WTC11 (cell line): ENCODE measurements at regions not wholly inside any gene's neighbourhood (a gene's known extent, or its start where the extent isn't known, plus 50 kb on each side); places are given as distances from the start of the nearest gene placed in this dataset.

ENCODE experiments used
- ATAC-seq: fragments of 200-7000 bp; cut with Tn5 transposase; 2 replicates; pipeline ENCODE4 v1.10.0; 2021; ENCODE audit warnings: mild to moderate bottlenecking, moderate library complexity
- CTCF ChIA-PET: fragments of 300-600 bp; sonication (Branson Sonifier 250); formaldehyde crosslinking; loops from one replicate; lab custom pipeline; 2021; ENCODE audit warnings: antibody characterized with exemption; lab: Charles Lee
- POLR2A ChIA-PET: fragments of 350-600 bp; sonication (Branson Sonifier 250); formaldehyde crosslinking; loops from one replicate; lab custom pipeline; 2021; ENCODE audit warnings: antibody characterized with exemption; lab: Charles Lee
- DNase-seq: peaks from one replicate; pipeline ENCODE4 v3.0.0; 2021; ENCODE audit warnings: low spot score
- H3K27ac Mint-ChIP-seq: 2 replicates; pipeline ENCODE4 v1.8.0; 2021; ENCODE audit warnings: mixed read lengths
- H3K27me3 Mint-ChIP-seq: 2 replicates; pipeline ENCODE4 v1.8.0; 2021; ENCODE audit warnings: low read depth, mild to moderate bottlenecking, moderate library complexity, mixed read lengths
- H3K36me3 Mint-ChIP-seq: 2 replicates; pipeline ENCODE4 v1.8.0; 2021; ENCODE audit warnings: mixed read lengths
- H3K4me1 Mint-ChIP-seq: 2 replicates; pipeline ENCODE4 v1.8.0; 2022; ENCODE audit warnings: mixed read lengths
- H3K4me3 Mint-ChIP-seq: 2 replicates; pipeline ENCODE4 v1.8.0; 2021; ENCODE audit warnings: mild to moderate bottlenecking, moderate library complexity, mixed read lengths
- H3K9me3 Mint-ChIP-seq: 2 replicates; pipeline ENCODE4 v1.8.0; 2021; ENCODE audit warnings: mixed read lengths
- ATF1 ChIP-seq: sonication (generic); formaldehyde crosslinking; IDR thresholded peaks from 2 replicates; pipeline ENCODE4 v1.8.1; 2023; ENCODE audit warnings: mild to moderate bottlenecking, moderate library complexity, missing genetic modification reagents
- ATF2 ChIP-seq: sonication (generic); formaldehyde crosslinking; IDR thresholded peaks from 2 replicates; pipeline ENCODE4 v1.8.1; 2022; ENCODE audit warnings: low read depth, missing genetic modification reagents, borderline replicate concordance
- ELF4 ChIP-seq: sonication (generic); formaldehyde crosslinking; IDR thresholded peaks from 2 replicates; pipeline ENCODE4 v1.8.1; 2022; ENCODE audit warnings: low read depth, mild to moderate bottlenecking, moderate library complexity, missing genetic modification reagents
- FOXK1 ChIP-seq: sonication (generic); formaldehyde crosslinking; IDR thresholded peaks from 2 replicates; pipeline ENCODE4 v1.8.0; 2022; ENCODE audit warnings: mild to moderate bottlenecking, moderate library complexity, missing genetic modification reagents
- JUN ChIP-seq: sonication (generic); formaldehyde crosslinking; IDR thresholded peaks from 2 replicates; pipeline ENCODE4 v1.8.0; 2023; ENCODE audit warnings: mild to moderate bottlenecking, missing genetic modification reagents
- RELA ChIP-seq: sonication (generic); formaldehyde crosslinking; IDR thresholded peaks from 2 replicates; pipeline ENCODE4 v1.8.1; 2022; ENCODE audit warnings: missing genetic modification reagents, mild to moderate bottlenecking, borderline replicate concordance
- SMAD3 ChIP-seq: sonication (generic); formaldehyde crosslinking; IDR thresholded peaks from 2 replicates; pipeline ENCODE4 v1.8.0; 2022; ENCODE audit warnings: missing genetic modification reagents, mild to moderate bottlenecking, borderline replicate concordance
- TEAD4 ChIP-seq: sonication (generic); formaldehyde crosslinking; IDR thresholded peaks from 2 replicates; pipeline ENCODE4 v1.8.0; 2022; ENCODE audit warnings: mild to moderate bottlenecking, missing genetic modification reagents
- TP53 ChIP-seq: sonication (generic); formaldehyde crosslinking; IDR thresholded peaks from 2 replicates; pipeline ENCODE4 v1.8.1; 2023; ENCODE audit warnings: mild to moderate bottlenecking, missing genetic modification reagents
- ZNF263 ChIP-seq: sonication (generic); formaldehyde crosslinking; IDR thresholded peaks from 2 replicates; pipeline ENCODE4 v1.8.1; 2022; ENCODE audit warnings: low read depth, mild to moderate bottlenecking, moderate library complexity, missing genetic modification reagents
- ZNF416 ChIP-seq: fragments of 250-450 bp; sonication (Bioruptor Pico); IDR thresholded peaks from 2 replicates; pipeline ENCODE4 v1.9.0; 2021; ENCODE audit warnings: mild to moderate bottlenecking, inconsistent platforms
- ZNF532 ChIP-seq: fragments of 250-450 bp; sonication (Bioruptor Pico); IDR thresholded peaks from 2 replicates; pipeline ENCODE4 v1.9.0; 2021; ENCODE audit warnings: mild to moderate bottlenecking, borderline replicate concordance
- ZSCAN18 ChIP-seq: fragments of 250-450 bp; sonication (Bioruptor Pico); IDR thresholded peaks from 2 replicates; pipeline ENCODE4 v2.1.2; 2022; ENCODE audit warnings: mild to moderate bottlenecking, moderate library complexity
- TF ChIP-seq, protein P1 (sequence below): sonication (generic); formaldehyde crosslinking; IDR thresholded peaks from 2 replicates; pipeline ENCODE4 v1.8.1; 2023; ENCODE audit warnings: mild to moderate bottlenecking, missing genetic modification reagents, borderline replicate concordance
- TF ChIP-seq, protein P2 (sequence below): sonication (generic); formaldehyde crosslinking; IDR thresholded peaks from 2 replicates; pipeline ENCODE4 v1.8.1; 2022; ENCODE audit warnings: mild to moderate bottlenecking, moderate library complexity, missing genetic modification reagents
- TF ChIP-seq, protein P3 (sequence below): sonication (generic); formaldehyde crosslinking; IDR thresholded peaks from 2 replicates; pipeline ENCODE4 v1.8.0; 2023; ENCODE audit warnings: missing genetic modification reagents, mild to moderate bottlenecking, borderline replicate concordance
- TF ChIP-seq, protein P4 (sequence below): fragments of 200-600 bp; IDR thresholded peaks from 2 replicates; pipeline ENCODE4 v1.8.0; 2022; ENCODE audit warnings: antibody characterized with exemption
- TF ChIP-seq, protein P5 (sequence below): sonication (generic); formaldehyde crosslinking; IDR thresholded peaks from 2 replicates; pipeline ENCODE4 v1.8.1; 2023; ENCODE audit warnings: mild to moderate bottlenecking, missing genetic modification reagents

GRCh38 chr9:32010322-32010721 is 374.1 kb upstream of the ACO1 start:
- 0 out of 2 replicates have a peak, but pooled peaks cover under 1% of the 10 kb centered on the region for H3K36me3 Mint-ChIP-seq
- H3K27ac Mint-ChIP-seq: no peak overlapping the region
- ATAC-seq: no peak
- ChIA-PET POLR2A (no interaction called here), CTCF (no interaction called here)
- TF ChIP-seq RELA (CRISPR knock-in tag): no peak
- TF ChIP-seq, protein P1, sequence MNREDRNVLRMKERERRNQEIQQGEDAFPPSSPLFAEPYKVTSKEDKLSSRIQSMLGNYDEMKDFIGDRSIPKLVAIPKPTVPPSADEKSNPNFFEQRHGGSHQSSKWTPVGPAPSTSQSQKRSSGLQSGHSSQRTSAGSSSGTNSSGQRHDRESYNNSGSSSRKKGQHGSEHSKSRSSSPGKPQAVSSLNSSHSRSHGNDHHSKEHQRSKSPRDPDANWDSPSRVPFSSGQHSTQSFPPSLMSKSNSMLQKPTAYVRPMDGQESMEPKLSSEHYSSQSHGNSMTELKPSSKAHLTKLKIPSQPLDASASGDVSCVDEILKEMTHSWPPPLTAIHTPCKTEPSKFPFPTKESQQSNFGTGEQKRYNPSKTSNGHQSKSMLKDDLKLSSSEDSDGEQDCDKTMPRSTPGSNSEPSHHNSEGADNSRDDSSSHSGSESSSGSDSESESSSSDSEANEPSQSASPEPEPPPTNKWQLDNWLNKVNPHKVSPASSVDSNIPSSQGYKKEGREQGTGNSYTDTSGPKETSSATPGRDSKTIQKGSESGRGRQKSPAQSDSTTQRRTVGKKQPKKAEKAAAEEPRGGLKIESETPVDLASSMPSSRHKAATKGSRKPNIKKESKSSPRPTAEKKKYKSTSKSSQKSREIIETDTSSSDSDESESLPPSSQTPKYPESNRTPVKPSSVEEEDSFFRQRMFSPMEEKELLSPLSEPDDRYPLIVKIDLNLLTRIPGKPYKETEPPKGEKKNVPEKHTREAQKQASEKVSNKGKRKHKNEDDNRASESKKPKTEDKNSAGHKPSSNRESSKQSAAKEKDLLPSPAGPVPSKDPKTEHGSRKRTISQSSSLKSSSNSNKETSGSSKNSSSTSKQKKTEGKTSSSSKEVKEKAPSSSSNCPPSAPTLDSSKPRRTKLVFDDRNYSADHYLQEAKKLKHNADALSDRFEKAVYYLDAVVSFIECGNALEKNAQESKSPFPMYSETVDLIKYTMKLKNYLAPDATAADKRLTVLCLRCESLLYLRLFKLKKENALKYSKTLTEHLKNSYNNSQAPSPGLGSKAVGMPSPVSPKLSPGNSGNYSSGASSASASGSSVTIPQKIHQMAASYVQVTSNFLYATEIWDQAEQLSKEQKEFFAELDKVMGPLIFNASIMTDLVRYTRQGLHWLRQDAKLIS (CRISPR knock-in tag): no peak
- TF ChIP-seq JUN (CRISPR knock-in tag): no peak
- TF ChIP-seq, protein P2, sequence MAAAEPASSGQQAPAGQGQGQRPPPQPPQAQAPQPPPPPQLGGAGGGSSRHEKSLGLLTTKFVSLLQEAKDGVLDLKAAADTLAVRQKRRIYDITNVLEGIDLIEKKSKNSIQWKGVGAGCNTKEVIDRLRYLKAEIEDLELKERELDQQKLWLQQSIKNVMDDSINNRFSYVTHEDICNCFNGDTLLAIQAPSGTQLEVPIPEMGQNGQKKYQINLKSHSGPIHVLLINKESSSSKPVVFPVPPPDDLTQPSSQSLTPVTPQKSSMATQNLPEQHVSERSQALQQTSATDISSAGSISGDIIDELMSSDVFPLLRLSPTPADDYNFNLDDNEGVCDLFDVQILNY (CRISPR knock-in tag): no peak
- TF ChIP-seq ZNF416 (CRISPR knock-in tag): no peak
- TF ChIP-seq, protein P3, sequence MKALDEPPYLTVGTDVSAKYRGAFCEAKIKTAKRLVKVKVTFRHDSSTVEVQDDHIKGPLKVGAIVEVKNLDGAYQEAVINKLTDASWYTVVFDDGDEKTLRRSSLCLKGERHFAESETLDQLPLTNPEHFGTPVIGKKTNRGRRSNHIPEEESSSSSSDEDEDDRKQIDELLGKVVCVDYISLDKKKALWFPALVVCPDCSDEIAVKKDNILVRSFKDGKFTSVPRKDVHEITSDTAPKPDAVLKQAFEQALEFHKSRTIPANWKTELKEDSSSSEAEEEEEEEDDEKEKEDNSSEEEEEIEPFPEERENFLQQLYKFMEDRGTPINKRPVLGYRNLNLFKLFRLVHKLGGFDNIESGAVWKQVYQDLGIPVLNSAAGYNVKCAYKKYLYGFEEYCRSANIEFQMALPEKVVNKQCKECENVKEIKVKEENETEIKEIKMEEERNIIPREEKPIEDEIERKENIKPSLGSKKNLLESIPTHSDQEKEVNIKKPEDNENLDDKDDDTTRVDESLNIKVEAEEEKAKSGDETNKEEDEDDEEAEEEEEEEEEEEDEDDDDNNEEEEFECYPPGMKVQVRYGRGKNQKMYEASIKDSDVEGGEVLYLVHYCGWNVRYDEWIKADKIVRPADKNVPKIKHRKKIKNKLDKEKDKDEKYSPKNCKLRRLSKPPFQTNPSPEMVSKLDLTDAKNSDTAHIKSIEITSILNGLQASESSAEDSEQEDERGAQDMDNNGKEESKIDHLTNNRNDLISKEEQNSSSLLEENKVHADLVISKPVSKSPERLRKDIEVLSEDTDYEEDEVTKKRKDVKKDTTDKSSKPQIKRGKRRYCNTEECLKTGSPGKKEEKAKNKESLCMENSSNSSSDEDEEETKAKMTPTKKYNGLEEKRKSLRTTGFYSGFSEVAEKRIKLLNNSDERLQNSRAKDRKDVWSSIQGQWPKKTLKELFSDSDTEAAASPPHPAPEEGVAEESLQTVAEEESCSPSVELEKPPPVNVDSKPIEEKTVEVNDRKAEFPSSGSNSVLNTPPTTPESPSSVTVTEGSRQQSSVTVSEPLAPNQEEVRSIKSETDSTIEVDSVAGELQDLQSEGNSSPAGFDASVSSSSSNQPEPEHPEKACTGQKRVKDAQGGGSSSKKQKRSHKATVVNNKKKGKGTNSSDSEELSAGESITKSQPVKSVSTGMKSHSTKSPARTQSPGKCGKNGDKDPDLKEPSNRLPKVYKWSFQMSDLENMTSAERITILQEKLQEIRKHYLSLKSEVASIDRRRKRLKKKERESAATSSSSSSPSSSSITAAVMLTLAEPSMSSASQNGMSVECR (CRISPR knock-in tag): no peak
- TF ChIP-seq ZNF532 (CRISPR knock-in tag): no peak
- no peak for TF ChIP-seq ATF1 (CRISPR knock-in tag)
- no peak for TF ChIP-seq ELF4 (CRISPR knock-in tag)
- TF ChIP-seq TEAD4 (CRISPR knock-in tag): no peak
- no peak for TF ChIP-seq FOXK1 (CRISPR knock-in tag)
- TF ChIP-seq TP53: no peak
- no peak for TF ChIP-seq ZNF263 (CRISPR knock-in tag)
- no peak for TF ChIP-seq SMAD3 (CRISPR knock-in tag)
- no peak for TF ChIP-seq ZSCAN18 (CRISPR knock-in tag)
- TF ChIP-seq, protein P4, sequence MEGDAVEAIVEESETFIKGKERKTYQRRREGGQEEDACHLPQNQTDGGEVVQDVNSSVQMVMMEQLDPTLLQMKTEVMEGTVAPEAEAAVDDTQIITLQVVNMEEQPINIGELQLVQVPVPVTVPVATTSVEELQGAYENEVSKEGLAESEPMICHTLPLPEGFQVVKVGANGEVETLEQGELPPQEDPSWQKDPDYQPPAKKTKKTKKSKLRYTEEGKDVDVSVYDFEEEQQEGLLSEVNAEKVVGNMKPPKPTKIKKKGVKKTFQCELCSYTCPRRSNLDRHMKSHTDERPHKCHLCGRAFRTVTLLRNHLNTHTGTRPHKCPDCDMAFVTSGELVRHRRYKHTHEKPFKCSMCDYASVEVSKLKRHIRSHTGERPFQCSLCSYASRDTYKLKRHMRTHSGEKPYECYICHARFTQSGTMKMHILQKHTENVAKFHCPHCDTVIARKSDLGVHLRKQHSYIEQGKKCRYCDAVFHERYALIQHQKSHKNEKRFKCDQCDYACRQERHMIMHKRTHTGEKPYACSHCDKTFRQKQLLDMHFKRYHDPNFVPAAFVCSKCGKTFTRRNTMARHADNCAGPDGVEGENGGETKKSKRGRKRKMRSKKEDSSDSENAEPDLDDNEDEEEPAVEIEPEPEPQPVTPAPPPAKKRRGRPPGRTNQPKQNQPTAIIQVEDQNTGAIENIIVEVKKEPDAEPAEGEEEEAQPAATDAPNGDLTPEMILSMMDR: no peak
- TF ChIP-seq, protein P5, sequence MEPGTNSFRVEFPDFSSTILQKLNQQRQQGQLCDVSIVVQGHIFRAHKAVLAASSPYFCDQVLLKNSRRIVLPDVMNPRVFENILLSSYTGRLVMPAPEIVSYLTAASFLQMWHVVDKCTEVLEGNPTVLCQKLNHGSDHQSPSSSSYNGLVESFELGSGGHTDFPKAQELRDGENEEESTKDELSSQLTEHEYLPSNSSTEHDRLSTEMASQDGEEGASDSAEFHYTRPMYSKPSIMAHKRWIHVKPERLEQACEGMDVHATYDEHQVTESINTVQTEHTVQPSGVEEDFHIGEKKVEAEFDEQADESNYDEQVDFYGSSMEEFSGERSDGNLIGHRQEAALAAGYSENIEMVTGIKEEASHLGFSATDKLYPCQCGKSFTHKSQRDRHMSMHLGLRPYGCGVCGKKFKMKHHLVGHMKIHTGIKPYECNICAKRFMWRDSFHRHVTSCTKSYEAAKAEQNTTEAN (CRISPR knock-in tag): no peak
- TF ChIP-seq ATF2 (CRISPR knock-in tag): no peak
- H3K4me1 Mint-ChIP-seq: no peaks in the 10 kb centered on the region
- H3K9me3 Mint-ChIP-seq: peaks cover 8% of the 10 kb centered on the region
- no peak overlapping the region for H3K4me3 Mint-ChIP-seq
- no peaks in the 10 kb centered on the region for H3K27me3 Mint-ChIP-seq
- DNase-seq: no peak
